B cell (primary cell): ENCODE measurements at regions not wholly inside any gene's neighbourhood (a gene's known extent, or its start where the extent isn't known, plus 50 kb on each side); places are given as distances from the start of the nearest gene placed in this dataset.

Experiments
- EZH2 ChIP-seq: IDR thresholded peaks from 2 replicates; pipeline ENCODE4 v1.6.1; 2012; ENCODE audit warnings: borderline replicate concordance, low read depth, mild to moderate bottlenecking, moderate library complexity, low read length; ENCODE audit not compliant: insufficient read depth, poor library complexity, severe bottlenecking
- TF ChIP-seq, protein P1 (sequence below): fragments of 200-600 bp; IDR thresholded peaks from one replicate; pipeline ENCODE4 v1.8.0; 2022; ENCODE audit warnings: antibody characterized with exemption, mild to moderate bottlenecking

DNA sequence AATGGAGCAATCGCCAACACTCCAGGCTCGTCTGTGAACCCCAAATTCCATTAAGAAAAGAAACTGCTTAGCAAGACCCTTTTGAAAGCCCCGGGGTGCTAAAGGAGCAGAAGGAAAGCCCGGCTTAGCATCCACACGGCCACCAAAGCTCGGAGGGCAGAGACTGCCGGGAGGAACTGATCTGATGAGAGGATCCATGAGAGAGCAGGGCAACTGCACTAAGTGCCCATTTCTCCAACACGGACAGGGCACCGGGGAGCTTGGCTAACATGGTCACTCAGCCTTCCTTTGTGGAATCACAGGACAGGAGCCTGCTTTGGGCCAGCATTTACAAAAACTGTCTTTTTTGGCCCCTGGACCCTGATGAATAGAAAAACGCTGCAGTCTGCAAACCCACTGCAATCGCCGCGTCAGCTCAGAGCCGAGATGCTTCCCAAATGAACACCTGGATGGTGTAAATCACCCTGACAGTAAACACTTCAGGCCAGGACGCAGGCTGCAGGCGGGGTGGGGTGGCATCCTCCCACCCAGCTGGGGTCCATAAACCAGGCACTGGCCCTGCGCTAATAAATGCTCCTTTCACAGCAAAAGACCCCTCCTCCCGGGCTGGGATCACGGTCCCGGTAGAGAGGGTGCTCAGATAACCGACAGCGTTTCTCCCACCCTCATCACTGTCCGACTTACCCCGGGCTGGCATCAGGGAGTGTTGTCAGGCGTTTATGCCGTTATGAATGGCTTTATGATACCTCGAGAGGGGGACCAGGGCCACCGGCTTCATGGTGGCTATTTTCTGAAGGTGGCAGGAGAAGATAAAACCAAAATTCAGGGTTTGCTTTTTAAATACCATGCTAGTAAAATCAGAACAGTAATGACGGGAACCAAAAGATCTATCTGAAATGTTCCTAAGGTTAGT, 299.5 kb downstream of the IRF8 start:
- TF ChIP-seq, protein P1, sequence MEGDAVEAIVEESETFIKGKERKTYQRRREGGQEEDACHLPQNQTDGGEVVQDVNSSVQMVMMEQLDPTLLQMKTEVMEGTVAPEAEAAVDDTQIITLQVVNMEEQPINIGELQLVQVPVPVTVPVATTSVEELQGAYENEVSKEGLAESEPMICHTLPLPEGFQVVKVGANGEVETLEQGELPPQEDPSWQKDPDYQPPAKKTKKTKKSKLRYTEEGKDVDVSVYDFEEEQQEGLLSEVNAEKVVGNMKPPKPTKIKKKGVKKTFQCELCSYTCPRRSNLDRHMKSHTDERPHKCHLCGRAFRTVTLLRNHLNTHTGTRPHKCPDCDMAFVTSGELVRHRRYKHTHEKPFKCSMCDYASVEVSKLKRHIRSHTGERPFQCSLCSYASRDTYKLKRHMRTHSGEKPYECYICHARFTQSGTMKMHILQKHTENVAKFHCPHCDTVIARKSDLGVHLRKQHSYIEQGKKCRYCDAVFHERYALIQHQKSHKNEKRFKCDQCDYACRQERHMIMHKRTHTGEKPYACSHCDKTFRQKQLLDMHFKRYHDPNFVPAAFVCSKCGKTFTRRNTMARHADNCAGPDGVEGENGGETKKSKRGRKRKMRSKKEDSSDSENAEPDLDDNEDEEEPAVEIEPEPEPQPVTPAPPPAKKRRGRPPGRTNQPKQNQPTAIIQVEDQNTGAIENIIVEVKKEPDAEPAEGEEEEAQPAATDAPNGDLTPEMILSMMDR, result no peak
- no peak for TF ChIP-seq EZH2
